Erythroblast (primary cell): ENCODE measurements at regions not wholly inside any gene's neighbourhood (a gene's known extent, or its start where the extent isn't known, plus 50 kb on each side); places are given as distances from the start of the nearest gene placed in this dataset.
"Not testable (repeated sequence)": the region's sequence is repeated elsewhere in the genome, so short reads cannot be mapped to it uniquely, and the experiment has no call there.

ENCODE experiments used
- GATA1 ChIP-seq: IDR thresholded peaks from 2 replicates; pipeline ENCODE4 v1.6.1; 2011; ENCODE audit warnings: low read depth, mild to moderate bottlenecking, control low read depth, low read length, moderate library complexity
- POLR2A ChIP-seq: IDR thresholded peaks from 2 replicates; pipeline ENCODE4 v1.6.1; 2011; ENCODE audit warnings: mild to moderate bottlenecking, low read length

GRCh38 chr22:48817491-48817890 is 1010.2 kb downstream of the BRD1 start:
- TF ChIP-seq POLR2A, GATA1: not testable (repeated sequence)
